ENCODE measurements at regions not wholly inside any gene's neighbourhood (a gene's known extent, or its start where the extent isn't known, plus 50 kb on each side); places are given as distances from the start of the nearest gene placed in this dataset.

- no peak for DNase-seq (ENCODE audit: low read depth)
- no peak for TF ChIP-seq CTCF (IDR thresholded peaks at IDR 0.05; ENCODE audit: low read depth, low read length, missing control alignments)
- H3K4me3 ChIP-seq (ENCODE audit: low read depth, low read length), result no peak overlapping the region
These were observed 95.1 kb downstream of the FASLG start for GRCh38 chr1:172753964-172754363.

- no peak for TF ChIP-seq CTCF (IDR thresholded peaks at IDR 0.05; ENCODE audit: low read depth, low read length, missing control alignments)
- H3K4me3 ChIP-seq (ENCODE audit: low read depth, low read length), result no peak overlapping the region
- no peak for DNase-seq (ENCODE audit: low read depth)
These were observed 95.7 kb downstream of the FASLG start for GRCh38 chr1:172754609-172755008.

- DNase-seq (ENCODE audit: low read depth), result no peak
- TF ChIP-seq CTCF (IDR thresholded peaks at IDR 0.05; ENCODE audit: low read depth, low read length, missing control alignments), result no peak
- H3K4me3 ChIP-seq (ENCODE audit: low read depth, low read length), result no peak overlapping the region
These were observed 96.2 kb downstream of the FASLG start for GRCh38 chr1:172755099-172755498.

- DNase-seq (ENCODE audit: low read depth), result no peak
- no peak overlapping the region for H3K4me3 ChIP-seq (ENCODE audit: low read depth, low read length)
- TF ChIP-seq CTCF (IDR thresholded peaks at IDR 0.05; ENCODE audit: low read depth, low read length, missing control alignments), result no peak
These were observed 97.1 kb downstream of the FASLG start for GRCh38 chr1:172756024-172756423.

GRCh38 chr1:172758259-172758658, 99.4 kb downstream of the FASLG start:
- TF ChIP-seq CTCF (IDR thresholded peaks at IDR 0.05; ENCODE audit: low read depth, low read length, missing control alignments), result no peak
- DNase-seq (ENCODE audit: low read depth), result no peak
- no peak overlapping the region for H3K4me3 ChIP-seq (ENCODE audit: low read depth, low read length)

GRCh38 chr1:172760121-172760520, 101.2 kb downstream of the FASLG start:
- DNase-seq (ENCODE audit: low read depth), result no peak
- TF ChIP-seq CTCF (IDR thresholded peaks at IDR 0.05; ENCODE audit: low read depth, low read length, missing control alignments), result no peak
- H3K4me3 ChIP-seq (ENCODE audit: low read depth, low read length), result no peak overlapping the region

- H3K4me3 ChIP-seq (ENCODE audit: low read depth, low read length), result no peak overlapping the region
- no peak for DNase-seq (ENCODE audit: low read depth)
- TF ChIP-seq CTCF (IDR thresholded peaks at IDR 0.05; ENCODE audit: low read depth, low read length, missing control alignments), result no peak
These were observed 102.9 kb downstream of the FASLG start for GRCh38 chr1:172761581-172762486.

Data from GM12864 (cell line).